GM12891 (cell line): ENCODE measurements at regions not wholly inside any gene's neighbourhood (a gene's known extent, or its start where the extent isn't known, plus 50 kb on each side); places are given as distances from the start of the nearest gene placed in this dataset.

ENCODE experiments used
- POLR2A ChIP-seq: IDR thresholded peaks from 2 replicates; pipeline ENCODE4 v1.6.1; 2011; ENCODE audit warnings: low read depth, low read length, control low read depth
- POLR2AphosphoS5 ChIP-seq: IDR thresholded peaks from 2 replicates; pipeline ENCODE4 v1.6.1; 2011; ENCODE audit warnings: low read depth, low read length, control low read depth
- TAF1 ChIP-seq: IDR thresholded peaks from 2 replicates; pipeline ENCODE4 v1.6.1; 2011; ENCODE audit warnings: low read depth, low read length, control low read depth

- TF ChIP-seq POLR2A (no peak), TAF1 (no peak), POLR2AphosphoS5 (no peak)
Observed at GRCh38 chr6:154931711-154932424, 63.2 kb upstream of the TIAM2 start.
